DMS153 treated with DMSO at 0.1 percent for 48 hours (cell line): ENCODE measurements at regions not wholly inside any gene's neighbourhood (a gene's known extent, or its start where the extent isn't known, plus 50 kb on each side); places are given as distances from the start of the nearest gene placed in this dataset.
"Not testable (repeated sequence)": the region's sequence is repeated elsewhere in the genome, so short reads cannot be mapped to it uniquely, and the experiment has no call there.

Source experiments
- DNase-seq: peaks from one replicate; lab custom pipeline; 2025; ENCODE audit not compliant: unreplicated experiment; lab: John Stamatoyannopoulos, UW

- no peak for DNase-seq
These were observed 390.8 kb upstream of the MON1B start for GRCh38 chr16:76800196-76800595.

GRCh38 chr16:76801357-76801756, 389.6 kb upstream of the MON1B start:
- DNase-seq, result no peak

GRCh38 chr16:76816475-76816874, 374.5 kb upstream of the MON1B start:
- no peak for DNase-seq

GRCh38 chr16:76818606-76819181, 372.3 kb upstream of the MON1B start:
- DNase-seq, result no peak

GRCh38 chr16:76819226-76819916, 371.6 kb upstream of the MON1B start:
- DNase-seq, result no peak

GRCh38 chr16:76824221-76824620, 366.8 kb upstream of the MON1B start:
- no peak for DNase-seq

GRCh38 chr16:76824791-76825190, 366.2 kb upstream of the MON1B start:
- DNase-seq, result no peak

GRCh38 chr16:76835339-76835738, 355.7 kb upstream of the MON1B start:
- DNase-seq, result no peak

- DNase-seq, result no peak
These were observed 355.1 kb upstream of the MON1B start for GRCh38 chr16:76835779-76836300.

- DNase-seq, result no peak
These were observed 353.1 kb upstream of the MON1B start for GRCh38 chr16:76837872-76838271.

- no peak for DNase-seq
These were observed 336.8 kb upstream of the MON1B start for GRCh38 chr16:76854234-76854633.

GRCh38 chr16:76856112-76856511, 334.9 kb upstream of the MON1B start:
- no peak for DNase-seq

- DNase-seq, result no peak
These were observed 333.6 kb upstream of the MON1B start for GRCh38 chr16:76857402-76857801.

- no peak for DNase-seq
These were observed 328.1 kb upstream of the MON1B start for GRCh38 chr16:76862901-76863300.

GRCh38 chr16:76866994-76867393, 324.0 kb upstream of the MON1B start:
- no peak for DNase-seq

GRCh38 chr16:76875898-76876297, 315.1 kb upstream of the MON1B start:
- DNase-seq, result no peak

GRCh38 chr16:76879420-76879819, 311.6 kb upstream of the MON1B start:
- no peak for DNase-seq

GRCh38 chr16:76880523-76880922, 310.5 kb upstream of the MON1B start:
- not testable (repeated sequence) for DNase-seq

GRCh38 chr16:76882105-76882504, 308.9 kb upstream of the MON1B start:
- DNase-seq, result no peak

- no peak for DNase-seq
These were observed 307.9 kb upstream of the MON1B start for GRCh38 chr16:76883076-76883475.

GRCh38 chr16:76885776-76886537, 305.0 kb upstream of the MON1B start:
- no peak for DNase-seq

GRCh38 chr16:76897816-76898215, 293.2 kb upstream of the MON1B start:
- no peak for DNase-seq
